NCI-H146 treated with DMSO at 0.1 percent for 48 hours (cell line): ENCODE measurements at regions not wholly inside any gene's neighbourhood (a gene's known extent, or its start where the extent isn't known, plus 50 kb on each side); places are given as distances from the start of the nearest gene placed in this dataset.

Experiments
- DNase-seq: peaks from one replicate; lab custom pipeline; 2025; ENCODE audit not compliant: unreplicated experiment; lab: John Stamatoyannopoulos, UW

DNA sequence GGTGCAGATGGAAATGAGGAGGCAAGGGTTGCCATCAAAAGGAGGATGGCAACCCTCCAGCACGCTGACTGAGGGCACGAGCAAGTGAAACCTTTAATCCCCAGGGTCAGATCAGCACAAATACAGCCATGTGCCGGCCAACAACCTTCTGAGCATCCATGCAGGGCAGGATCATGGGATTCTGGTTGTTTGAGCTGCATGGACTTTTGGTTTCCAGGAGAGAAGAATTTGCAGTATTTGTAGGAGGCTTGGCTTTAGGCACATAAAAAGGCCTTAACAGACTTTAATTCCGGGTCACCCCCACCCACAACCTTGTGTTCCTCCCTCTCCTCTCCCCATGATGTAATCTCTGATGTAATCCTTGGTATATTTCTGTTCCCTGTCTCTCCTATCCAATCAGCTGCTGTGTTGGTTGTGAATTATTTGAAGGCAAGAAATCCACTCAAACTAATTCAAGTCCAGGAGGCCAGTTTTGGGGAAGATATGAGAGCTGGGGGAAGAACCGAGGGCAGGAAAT lies 254.3 kb downstream of the SHQ1 start:
- DNase-seq: no peak

DNA sequence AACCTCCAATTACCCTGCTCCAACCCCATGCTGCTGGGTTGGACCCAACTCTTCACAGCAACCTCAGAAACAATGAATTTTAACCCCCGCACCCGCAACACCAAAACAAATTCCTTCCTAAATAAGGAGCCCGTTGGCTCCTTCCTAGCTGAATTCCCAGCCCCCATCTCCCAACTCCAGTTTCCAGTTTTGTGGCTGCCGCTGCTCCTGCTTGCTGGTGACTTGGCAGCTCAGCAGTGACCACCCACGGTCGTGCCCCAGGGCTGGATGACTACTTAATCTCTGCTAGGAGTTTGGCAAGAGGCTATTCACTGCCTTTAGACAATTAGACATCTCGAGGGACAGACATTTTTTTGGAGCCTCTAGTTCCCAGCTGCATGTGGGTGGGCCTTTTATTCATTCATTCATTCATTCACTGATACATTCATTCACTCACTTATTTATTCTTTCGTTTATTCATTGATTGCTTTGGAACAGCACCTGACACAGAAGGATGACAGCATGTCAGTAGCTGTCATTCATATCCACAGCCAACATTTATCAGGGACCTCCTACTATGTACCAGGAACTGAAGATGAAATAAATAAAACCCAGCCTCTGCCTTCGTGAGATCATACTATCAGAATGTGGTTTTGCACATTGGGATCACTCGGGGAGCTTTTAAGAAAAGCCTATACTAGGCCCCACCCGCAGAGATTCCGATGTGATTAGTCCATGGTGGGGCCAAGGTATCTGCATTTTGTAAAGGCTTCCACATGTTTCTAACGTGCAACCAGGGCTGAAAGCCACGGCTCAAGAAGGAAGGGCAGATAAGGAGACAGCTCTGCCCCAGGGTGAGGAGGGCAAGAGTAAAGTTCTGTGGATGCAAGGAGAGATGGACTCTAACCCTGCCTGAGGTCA lies 256.5 kb downstream of the SHQ1 start:
- no peak for DNase-seq

DNA sequence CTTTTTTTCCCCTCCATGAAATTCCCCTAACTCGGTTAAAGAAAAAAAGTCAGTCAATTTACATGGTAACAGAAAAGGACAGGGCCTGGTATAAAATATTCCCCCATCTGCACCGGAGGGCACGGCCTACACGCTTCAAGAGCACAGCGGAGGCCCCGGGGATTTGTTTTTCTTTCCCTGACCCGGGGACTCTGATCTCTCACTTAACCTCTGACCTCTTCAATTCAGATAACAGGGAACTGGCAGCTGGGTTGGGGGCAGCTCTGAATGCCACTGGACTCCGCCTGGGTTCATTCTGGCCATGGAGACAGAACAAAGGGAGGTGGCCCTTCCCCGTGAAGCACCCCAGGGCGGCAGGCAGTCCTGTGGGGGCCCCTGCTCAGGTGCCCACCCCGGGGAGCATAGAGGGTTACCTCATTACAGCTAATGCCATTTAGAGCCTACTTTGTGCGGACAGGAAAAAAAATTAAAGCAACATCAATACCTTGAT lies 257.5 kb downstream of the SHQ1 start:
- peak; percentile 11 for DNase-seq

DNA sequence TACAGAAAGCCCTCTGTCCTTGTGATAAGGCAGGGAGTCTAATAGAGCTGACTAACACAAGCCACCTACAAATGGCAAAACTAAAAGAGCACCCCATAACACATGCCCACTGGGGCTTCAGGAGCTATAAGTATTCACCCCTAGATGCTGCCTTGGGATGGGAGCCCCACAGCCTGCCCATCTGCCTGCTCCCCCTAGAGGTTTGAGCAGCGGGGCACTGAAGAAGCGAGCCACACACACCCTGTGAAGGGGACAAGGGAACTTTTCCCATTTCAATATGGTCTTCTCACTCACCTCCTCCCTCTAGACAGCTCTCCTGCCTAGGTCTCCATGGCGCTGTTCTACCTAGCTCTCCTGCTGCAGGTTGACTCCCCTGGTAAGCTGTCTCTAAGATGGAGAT lies 261.0 kb downstream of the SHQ1 start:
- DNase-seq: no peak

DNA sequence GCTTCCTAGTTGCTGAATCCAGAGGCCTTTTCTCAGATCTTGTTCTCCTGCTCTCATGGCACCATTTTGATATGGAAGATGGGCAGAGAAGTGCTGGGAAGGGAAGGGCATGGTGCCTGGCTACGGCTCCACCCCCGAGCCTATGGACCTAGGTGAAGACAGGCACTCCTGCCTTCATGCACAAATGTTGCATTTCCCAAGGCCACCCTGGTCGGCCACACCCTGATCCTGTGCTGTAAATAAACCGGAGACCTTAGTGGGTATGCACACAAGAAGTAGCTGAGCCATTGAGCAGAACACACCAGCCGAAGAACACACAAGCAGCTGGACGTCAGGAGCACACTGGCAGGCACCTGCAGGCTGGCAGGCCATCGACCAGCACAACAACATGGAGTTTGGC lies 261.6 kb downstream of the SHQ1 start:
- no peak for DNase-seq

DNA sequence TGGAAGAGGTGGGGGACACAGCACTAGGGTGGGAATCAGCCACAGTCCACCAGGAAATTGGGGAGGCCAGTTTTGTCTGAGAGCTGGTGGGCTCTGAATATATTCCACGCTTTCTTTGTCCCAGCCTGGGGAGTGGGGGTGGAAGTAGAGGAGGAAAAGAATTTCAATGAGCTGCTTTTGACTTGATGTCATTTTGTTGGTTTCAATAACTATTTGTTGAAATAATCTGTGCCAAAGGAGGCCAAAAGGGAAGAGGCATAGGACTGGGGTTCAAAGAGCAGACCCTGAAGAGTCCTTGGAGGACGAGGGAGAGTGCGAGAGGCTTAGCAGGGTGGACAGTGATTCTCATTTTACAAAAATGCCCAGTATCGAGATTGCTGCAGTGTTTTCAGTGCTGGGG lies 262.3 kb downstream of the SHQ1 start:
- no peak for DNase-seq

DNA sequence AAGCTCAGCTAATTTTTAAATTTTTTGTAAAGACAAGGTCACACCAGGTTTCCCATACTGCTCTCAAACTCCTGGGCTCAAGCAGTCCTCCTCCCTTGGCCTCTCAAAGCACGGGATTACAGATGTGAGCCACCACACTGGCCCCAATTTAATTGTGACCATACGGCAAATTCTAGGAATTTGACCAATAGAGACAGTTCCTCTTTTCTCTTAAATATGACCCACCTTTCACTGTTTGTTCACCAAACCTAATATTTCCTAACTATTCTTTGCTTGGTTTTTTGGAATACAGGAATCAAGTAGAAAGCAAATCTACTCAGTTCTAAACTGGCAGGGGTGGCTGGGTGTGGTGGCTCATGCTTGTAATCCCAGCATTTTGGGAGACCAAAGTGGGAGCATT lies 264.0 kb downstream of the SHQ1 start:
- DNase-seq: no peak

DNA sequence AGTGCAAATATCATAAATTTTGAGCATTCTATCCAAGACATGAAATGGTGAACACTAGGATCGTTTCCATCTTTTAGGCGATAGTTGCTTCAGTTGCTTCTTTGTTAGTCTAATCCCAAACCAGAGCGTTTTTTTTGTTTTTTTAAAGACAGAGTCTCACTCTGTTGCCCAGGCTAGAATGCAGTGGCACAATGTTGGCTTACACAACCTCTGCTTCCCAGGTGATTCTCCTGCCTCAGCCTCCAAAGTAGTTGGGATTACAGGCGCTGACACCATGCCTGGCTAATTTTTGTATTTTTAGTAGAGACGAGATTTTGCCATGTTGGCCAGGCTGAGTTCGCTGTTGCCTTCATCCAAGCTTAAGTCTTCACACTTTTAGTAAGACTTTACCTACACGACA lies 265.3 kb downstream of the SHQ1 start:
- DNase-seq: no peak

DNA sequence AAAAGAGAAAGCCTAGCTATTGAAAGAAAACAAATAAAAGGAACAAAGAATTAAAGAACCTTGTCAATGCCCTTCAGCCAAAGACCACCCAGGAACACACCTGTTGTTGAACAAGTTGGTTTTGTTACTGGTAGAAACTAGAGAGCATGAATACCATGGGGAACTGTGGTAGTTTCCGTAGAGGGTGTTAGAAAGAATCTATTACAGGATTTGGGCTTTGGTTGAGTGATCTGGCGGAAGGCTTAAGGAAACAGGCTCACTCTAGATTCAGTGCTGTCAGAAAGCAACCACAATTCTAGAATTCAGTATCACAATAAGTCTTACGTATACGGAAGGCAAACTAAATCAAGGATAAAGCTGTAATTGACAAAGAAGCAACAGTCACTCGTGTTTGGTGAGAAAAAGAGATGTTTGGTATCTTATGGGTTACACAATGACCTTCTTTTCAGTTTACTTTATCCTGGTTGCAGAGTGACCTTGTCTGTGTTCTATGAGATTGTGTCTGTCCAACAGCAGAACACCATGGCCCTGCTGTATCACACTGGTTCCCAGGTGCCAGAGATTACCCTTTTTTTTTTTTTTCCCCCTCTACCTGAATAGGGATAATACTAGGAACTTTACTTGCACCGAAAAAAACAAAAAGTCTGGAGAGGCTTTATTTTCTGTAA lies 265.9 kb downstream of the SHQ1 start:
- no peak for DNase-seq

DNA sequence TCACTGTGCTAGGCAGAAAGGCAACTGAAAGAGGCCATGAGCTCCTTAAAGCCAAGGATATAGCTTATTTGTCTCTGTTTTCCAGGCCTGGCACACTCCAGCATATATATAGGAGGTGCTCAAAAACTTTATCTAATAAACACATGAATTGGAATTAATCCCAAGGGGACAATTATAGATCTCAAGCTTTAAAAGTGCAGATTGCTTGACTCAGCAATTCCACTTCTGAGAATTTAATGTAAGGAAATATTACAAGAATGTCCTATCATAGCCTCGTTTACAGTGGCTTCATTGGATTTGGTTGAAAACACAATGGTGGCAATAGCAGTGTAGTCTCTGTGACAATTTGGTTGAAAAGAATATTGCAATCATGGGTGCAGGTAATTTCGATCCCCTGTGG lies 267.3 kb downstream of the SHQ1 start:
- DNase-seq: no peak

DNA sequence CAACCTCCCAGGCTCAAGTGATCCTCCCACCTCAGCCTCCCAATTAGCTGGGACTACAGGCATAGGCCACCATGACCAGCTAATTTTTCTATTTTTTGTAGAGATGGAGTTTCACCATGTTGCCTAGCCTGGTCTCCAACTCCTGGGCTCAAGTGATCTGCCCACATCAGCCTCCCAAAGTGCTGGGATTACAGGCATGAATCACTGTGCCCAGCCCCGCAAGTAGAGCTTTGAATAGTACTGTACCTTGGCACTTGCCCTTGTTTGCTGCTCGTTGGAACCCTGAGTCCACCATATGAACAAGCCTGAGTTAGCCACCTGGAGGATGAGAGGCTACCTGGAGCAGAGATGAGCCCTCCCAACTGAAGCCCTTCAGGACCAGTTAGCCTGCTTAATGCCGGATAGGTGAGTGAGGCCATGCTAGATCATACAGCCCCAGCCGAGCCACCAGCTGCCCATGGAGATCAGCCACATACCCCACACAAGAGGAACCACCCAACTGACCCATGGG lies 267.9 kb downstream of the SHQ1 start:
- no peak for DNase-seq

DNA sequence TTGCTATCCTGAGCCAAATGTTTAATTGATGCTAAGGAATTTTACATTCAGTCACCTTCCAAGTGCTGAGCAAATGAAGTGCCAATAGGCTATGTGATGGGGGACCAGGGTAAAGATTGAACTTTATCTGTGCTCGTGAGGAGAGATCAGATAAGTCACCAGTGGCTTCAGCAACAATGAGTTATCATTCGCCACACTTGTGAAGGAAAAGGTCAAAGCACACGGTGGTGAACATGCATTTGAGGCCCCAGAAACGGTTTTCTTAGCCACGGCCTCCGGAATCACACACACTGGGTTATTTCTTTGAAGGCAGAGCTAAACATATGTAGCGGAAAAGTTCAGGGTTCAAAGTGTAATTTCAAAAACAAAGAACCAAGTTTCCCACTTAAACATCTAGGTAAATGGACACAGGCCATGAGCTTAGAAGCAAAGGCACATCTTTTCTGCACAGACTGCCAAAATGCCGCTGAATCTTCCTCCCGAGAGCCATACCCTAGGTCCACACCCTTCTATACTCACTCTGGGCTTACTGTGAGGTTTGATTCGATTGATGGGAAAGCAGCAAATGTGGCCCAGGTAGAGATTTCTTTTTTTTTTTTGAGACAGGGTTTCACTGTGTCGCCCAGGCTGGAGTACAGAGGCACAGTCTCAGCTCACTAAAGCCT lies 268.5 kb downstream of the SHQ1 start:
- no peak for DNase-seq

DNA sequence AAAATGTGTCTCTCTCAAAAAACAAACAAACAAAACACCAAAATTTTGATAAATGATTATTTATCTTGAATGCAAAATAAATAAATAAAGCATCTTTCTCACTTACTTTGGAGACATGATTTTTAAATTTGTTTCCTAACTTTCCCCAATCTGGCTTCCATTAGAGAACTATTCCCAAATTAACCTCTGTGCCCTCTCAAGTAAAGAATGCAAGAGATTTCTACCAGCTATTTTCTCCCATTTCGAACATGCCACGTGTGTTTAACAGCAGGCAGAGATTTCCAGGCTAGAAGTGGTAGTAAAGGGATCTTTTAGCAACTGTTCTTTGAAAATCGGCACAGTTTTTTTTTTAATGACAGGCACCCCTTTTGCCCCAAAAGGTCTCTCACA lies 269.1 kb downstream of the SHQ1 start:
- no peak for DNase-seq

DNA sequence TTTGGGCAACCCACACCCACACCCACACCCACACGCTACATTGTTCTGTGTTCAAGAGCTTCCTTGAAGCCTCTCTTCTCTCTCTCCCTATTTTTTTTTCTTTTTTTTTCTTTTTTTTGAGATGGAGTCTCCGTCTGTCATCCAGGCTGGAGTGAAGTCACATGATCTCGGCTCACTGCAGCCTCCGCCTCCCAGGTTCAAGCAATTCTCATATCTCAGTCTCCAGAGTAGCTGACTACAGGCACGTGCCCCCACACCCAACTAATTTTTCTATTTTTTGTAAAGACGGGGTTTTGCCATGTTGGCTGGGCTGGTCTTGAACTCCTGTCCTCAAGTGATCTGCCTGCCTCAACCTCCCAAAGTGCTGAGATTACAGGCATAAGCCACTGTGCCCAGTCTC lies 271.1 kb downstream of the SHQ1 start:
- DNase-seq: no peak

DNA sequence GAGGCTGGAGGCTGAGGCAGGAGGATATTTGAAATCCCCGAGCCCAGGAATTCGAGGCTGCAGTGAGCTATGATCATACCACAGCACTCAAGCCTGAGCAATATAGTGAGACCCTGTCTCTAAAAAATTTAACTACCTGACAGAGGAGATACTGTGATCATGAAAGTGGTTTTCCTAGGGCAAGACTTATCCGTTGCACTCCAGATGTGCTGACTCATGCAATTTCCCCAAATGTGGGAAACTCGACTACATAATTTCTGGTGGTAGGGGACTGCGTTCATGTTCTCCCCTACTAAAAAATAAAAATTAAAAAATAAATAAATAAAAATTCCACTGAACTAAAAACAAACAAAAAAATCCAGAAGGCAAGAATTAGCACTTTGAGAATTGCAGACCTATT lies 271.7 kb downstream of the SHQ1 start:
- no peak for DNase-seq

DNA sequence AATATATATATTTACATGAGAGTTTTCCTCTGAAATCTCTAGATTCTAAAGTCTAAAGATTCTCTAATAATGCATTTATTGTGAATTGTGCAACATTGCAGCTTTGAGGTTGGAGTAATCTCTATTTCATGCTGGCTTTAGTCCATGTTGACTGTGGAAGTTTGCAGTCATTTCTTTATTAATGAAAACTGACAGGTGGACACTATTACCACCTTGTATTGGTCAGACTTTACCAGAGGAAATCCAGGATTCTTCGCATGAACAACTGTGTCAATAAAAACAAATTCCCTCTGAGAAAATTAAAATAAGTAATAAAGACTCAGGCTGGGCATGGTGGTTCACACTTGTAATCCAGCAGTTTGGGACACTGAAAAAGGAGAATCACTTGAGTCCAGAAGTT lies 274.1 kb downstream of the SHQ1 start:
- DNase-seq: no peak

DNA sequence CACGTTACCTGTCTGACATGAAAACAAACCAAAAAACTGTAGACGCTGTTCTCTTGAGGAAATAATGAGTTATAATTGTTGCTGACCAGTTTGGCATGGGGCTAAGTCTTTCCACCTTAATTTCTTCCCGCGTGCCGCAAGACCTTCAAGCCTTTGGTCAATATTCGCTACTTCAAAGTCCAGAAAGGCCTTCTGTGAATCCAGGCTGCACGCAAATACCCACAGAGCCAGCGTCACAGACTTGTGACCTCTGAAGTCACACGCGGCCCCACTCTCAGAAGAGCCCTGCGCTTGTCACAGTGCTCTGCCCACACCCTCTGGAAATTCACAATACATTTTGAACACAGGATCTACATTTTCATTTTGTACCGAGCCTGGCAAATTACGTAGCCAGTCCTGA lies 275.2 kb downstream of the SHQ1 start:
- no peak for DNase-seq

DNA sequence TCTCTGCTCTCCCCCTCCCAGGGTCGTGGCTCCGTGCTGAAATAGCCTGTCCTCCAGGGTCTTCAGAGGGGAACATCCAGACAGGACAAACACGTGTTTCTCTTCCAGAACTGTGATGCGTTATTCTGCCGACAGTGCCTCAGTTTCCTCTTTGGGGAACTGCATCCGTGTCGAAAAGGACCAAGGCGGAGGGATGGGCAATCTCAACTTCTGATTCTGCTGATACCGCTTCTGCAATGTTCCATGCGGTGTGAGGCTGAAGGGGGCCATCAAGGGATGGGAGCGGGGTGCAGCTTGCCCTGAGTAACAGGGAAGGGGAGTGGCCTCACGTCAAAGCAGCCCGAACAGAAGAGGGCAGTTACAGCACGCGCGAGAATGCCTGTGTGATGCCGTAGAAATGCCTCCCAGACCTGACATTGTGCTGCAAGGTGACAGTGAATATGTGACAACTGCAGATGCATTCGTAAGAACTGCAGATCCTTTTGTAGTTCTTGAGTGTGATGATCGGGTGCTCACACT lies 275.7 kb downstream of the SHQ1 start:
- DNase-seq: no peak

DNA sequence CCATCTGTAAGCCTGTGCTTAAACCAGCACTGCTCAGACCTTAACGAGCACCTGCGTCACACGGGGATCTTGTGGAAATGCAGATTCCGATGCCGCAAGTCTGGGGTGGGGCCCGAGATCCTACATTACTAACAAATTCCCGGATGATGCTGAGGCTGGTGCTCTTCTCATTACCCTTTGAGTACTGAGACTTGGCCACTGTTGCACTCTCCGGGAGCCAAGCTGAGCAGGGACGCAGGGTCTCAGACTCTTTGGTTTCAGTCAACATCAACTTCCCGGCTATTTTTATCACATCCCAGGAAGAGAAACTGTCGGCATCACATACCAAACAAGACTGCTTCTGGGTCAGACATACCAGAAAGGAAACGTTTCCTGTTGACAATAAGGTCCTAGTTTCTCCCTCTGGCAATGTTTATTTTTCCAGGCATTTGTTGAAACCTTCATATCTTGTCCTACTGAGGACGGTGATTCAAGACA lies 276.6 kb downstream of the SHQ1 start:
- no peak for DNase-seq

DNA sequence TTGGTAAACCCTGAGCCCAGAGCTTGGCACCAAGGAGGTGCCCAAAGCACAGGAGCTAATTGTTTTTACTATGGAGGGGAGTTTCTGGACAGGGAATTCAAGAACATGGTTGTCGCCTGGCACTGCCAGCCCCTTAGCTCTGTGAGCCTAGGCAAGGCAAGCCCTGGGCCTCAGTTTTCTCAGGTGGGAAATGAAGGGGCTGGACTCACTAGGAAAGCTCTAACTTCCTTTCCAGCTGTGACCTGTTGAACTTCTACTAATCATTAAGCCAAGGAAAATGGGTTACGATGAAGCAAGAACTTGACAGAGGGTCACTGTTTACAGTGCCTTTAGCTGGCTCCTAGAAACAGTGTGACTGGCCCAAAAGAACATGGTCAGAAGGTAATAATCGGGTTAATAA lies 277.2 kb downstream of the SHQ1 start:
- no peak for DNase-seq

DNA sequence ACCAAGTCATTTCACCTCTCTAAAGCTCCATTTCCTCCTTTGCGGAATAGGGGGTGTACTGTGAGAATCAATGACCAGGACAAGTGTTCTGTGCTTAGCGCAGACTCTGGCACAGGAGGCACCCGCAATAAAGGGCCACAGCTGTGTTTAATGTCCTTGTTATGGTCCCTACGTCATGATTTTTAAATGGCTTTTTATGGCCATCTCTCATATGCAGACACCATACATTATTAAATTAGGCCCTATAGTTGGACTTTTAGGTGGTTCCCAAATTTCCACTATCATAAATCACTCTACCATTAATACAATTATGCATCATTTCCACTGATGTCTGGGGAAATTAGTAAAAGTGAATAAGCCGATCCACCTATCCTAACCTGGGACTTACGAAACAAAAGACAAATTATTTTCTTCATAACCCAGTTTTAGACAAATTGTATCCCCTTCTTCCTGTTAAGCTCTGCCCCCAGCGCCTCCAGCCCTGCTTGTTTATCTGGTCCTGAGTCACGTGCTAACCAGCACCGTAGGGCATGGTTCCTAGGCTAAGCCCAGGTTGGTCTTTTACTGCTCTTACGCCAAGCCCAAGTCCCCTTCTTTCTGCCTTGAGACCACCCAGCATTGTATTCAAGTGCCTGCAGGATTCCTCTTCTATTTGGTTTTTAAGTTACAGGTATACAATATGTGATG lies 278.3 kb downstream of the SHQ1 start:
- DNase-seq: no peak
